Activated CD4-positive, alpha-beta T cell treated with anti-CD3 and anti-CD28 coated beads, Interleukin-2, amount 10 ng/mL, durations not matched to agents 24 days and 14 days (primary cell): ENCODE measurements at regions not wholly inside any gene's neighbourhood (a gene's known extent, or its start where the extent isn't known, plus 50 kb on each side); places are given as distances from the start of the nearest gene placed in this dataset.
"Not testable (repeated sequence)": the region's sequence is repeated elsewhere in the genome, so short reads cannot be mapped to it uniquely, and the experiment has no call there.

ENCODE experiments used
- DNase-seq: peaks from one replicate; pipeline ENCODE4 v3.0.0; 2022
- H3K27ac Mint-ChIP-seq: one replicate; pipeline ENCODE4 v1.8.0; 2022; ENCODE audit warnings: mild to moderate bottlenecking, mixed read lengths
- H3K27me3 Mint-ChIP-seq: one replicate; pipeline ENCODE4 v1.8.0; 2022; ENCODE audit warnings: mixed read lengths
- H3K36me3 Mint-ChIP-seq: one replicate; pipeline ENCODE4 v1.8.0; 2022; ENCODE audit warnings: low read depth, mild to moderate bottlenecking, mixed read lengths
- H3K4me1 Mint-ChIP-seq: one replicate; pipeline ENCODE4 v1.8.0; 2021; ENCODE audit warnings: mixed read lengths
- H3K4me3 Mint-ChIP-seq: one replicate; pipeline ENCODE4 v1.8.0; 2022; ENCODE audit warnings: mild to moderate bottlenecking, moderate library complexity, mixed read lengths
- H3K9me3 Mint-ChIP-seq: one replicate; pipeline ENCODE4 v1.8.0; 2021; ENCODE audit warnings: mixed read lengths
- intact Hi-C: fragments of 100-400 bp; cut with micrococcal nuclease; formaldehyde crosslinking; loops from one replicate; pipeline ENCODE4 v1.15.1; 2023

DNA sequence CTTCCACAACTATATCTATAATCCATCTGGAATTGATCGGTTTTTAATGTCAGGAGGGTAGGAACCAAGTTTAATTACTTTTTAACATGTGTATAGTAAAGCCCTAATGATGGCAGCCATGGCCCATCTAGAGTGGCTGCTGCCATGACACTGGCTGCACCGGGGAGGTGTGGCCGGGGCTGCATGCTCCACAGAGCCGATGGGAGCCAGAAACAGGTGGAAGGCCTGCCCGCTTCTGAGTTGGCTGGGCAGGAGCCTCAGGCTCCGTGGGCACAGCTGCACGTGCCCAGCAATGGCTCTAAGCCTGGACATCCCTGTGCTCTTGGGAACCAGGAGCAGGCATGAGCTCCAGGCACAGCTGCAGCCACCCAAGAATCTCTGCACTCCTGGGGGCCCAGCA, 73.0 kb downstream of the GBP6 start:
- Mint-ChIP-seq H3K4me3 (no peak overlapping the region), H3K27ac (no peak overlapping the region), H3K4me1 (peaks cover 3% of the 10 kb centered on the region), H3K9me3 (peaks cover 15% of the 10 kb centered on the region), H3K36me3 (peaks cover 3% of the 10 kb centered on the region), H3K27me3 (peaks cover 3% of the 10 kb centered on the region)
- DNase-seq = no peak
- intact Hi-C loops = no loop called here

DNA sequence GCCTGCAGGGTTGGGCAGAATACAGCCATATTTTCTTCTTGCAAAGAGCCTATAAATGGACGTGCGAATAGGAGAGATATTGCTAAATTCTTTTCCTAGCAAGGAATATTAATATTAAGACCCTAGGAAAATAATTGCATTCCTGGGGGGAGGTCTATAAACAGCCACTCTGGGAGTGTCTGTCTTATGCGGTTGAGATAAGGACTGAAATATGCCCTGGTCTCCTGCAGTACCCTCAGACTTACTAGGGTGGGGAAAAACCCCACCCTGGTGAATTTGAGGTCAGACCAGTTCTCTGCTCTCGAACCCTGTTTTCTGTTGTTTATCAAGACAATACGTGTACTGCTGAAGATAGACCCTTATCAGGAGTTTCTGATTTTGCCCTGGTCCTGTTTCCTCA, 74.4 kb downstream of the GBP6 start:
- intact Hi-C loops, H3K27me3 Mint-ChIP-seq, H3K36me3 Mint-ChIP-seq, H3K4me3 Mint-ChIP-seq, H3K27ac Mint-ChIP-seq, H3K4me1 Mint-ChIP-seq, DNase-seq: not testable (repeated sequence)
- peaks cover 16% of the 10 kb centered on the region for H3K9me3 Mint-ChIP-seq

DNA sequence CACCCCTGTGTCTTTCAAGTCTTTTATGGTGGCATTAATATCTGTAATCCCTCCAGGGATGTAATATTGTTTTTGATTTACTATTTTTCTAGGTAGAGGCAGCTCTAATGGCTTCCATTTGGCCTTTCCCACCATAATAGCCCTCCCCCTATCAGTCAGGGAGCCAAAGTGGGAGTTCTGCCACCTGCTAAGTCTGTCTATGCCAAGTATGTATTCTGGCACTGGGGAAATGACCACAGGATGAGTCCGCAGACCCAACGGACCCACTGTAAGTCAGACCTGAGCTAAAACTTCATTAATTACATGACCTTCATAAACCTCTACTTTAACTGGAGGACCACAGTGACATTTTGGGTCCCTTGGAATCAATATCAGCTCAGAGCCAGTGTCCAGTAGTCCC, 77.1 kb downstream of the GBP6 start:
- Mint-ChIP-seq H3K4me1 (no peaks in the 10 kb centered on the region), H3K4me3 (no peak overlapping the region), H3K27me3 (peaks cover 4% of the 10 kb centered on the region), H3K9me3 (peaks cover 16% of the 10 kb centered on the region), H3K36me3 (peaks cover 3% of the 10 kb centered on the region), H3K27ac (no peak overlapping the region)
- intact Hi-C loops = no loop called here
- no peak for DNase-seq

DNA sequence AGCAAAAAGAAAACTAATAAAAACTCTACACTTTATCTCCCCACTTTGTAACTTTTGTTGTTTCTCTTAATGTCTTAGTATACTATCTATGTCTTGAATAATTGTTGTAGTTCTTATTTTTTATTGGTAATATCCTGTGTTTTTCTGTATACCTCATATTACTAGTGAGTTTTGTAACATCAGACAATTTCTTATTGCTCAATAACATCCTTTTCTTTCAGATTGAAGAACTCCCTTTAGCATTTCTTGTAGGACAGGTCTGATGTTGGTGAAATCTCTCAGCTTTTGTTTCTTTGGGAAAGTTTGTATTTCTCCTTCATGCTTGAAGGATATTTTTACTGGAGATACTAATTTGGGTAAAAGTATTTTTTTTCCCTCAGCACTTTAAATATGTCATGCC, 79.8 kb upstream of the LRRC8B start:
- DNase-seq = no peak
- Mint-ChIP-seq H3K27me3 (peaks cover 15% of the 10 kb centered on the region), H3K4me1 (peaks cover under 1% of the 10 kb centered on the region), H3K36me3 (no peaks in the 10 kb centered on the region), H3K9me3 (peaks cover 4% of the 10 kb centered on the region), H3K4me3 (no peak overlapping the region), H3K27ac (no peak overlapping the region)
- intact Hi-C loops = no loop called here

DNA sequence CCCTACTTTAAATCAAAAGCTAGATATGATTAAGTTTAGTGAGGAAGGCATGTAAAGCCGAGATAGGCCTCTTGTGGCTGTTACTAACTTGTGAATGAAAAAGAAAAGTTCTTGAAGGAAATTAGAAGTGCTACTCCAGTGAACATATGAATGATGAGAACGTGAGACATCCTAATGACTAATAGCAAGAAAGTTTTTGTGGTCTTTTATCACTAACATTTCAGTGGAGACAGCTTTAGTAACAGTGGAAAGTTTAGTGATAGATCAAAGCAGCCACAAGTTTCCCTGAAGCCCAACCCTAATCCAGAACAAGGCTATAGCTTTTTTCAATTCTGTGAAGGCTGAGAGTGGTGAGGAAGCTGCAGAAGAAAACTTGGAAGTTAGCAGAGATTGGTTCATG, 73.6 kb upstream of the LRRC8B start:
- Mint-ChIP-seq H3K4me1 (peaks cover 23% of the 10 kb centered on the region), H3K9me3 (no peaks in the 10 kb centered on the region), H3K27ac (peak overlapping the region; percentile 84), H3K27me3 (peaks cover 29% of the 10 kb centered on the region), H3K4me3 (peak overlapping the region; percentile 59), H3K36me3 (no peaks in the 10 kb centered on the region)
- intact Hi-C loops = loop anchor here (1.0 to 5.0 kb wide), 9 partner anchors 14 to 468 kb away; partner anchors contain the start of genes GBP2 and GBP5
- DNase-seq = peak; percentile 77

DNA sequence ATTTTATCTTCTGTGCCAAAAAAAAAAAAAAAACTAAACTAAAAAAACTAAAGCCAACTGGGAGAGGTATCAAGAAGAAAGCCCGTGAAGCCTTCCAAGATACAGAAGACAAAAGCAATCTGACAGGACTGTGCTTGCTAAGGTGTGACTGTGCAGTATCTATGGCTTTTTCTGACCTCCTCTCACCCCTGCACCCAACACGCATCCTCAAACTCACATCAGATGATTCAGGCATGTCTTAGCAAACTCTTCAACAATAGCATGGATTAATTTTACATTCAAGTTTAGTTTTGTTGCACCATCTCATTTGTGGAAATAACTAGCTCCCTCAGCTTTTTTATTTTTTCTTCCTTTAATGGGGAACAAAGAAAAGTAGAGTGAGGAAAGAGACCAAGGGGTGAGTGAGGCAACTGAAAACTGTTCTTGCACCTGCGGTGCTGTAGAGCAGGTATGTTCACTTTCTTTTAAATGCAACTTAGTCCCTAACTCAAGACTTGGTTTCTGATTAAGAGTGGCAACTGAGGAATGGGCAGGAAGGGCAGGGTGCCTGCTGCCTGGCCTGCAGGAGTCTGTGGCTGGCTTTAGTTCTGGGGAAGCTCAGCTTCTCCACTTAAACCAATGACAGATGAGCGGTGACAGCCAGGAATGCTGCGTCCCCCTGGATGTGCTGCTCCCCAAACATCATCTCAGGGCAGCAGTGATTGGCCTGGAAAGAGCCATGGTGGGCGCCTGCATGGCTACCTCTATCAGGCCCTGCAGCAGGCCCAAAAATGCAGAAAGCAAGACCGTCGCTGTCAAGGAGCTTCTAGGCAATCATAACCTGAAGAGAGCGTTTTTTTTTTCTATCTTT, 71.3 kb upstream of the LRRC8B start:
- intact Hi-C loops = loop anchor here (5.0 kb wide), 1 partner anchor 181 kb away; the partner anchor contains the start of gene GBP5
- no peak for DNase-seq
- H3K4me3 Mint-ChIP-seq = no peak overlapping the region
- peaks cover 35% of the 10 kb centered on the region for H3K27me3 Mint-ChIP-seq
- H3K9me3 Mint-ChIP-seq = no peaks in the 10 kb centered on the region
- H3K4me1 Mint-ChIP-seq = peaks cover 23% of the 10 kb centered on the region
- H3K36me3 Mint-ChIP-seq = no peaks in the 10 kb centered on the region
- H3K27ac Mint-ChIP-seq = no peak overlapping the region

DNA sequence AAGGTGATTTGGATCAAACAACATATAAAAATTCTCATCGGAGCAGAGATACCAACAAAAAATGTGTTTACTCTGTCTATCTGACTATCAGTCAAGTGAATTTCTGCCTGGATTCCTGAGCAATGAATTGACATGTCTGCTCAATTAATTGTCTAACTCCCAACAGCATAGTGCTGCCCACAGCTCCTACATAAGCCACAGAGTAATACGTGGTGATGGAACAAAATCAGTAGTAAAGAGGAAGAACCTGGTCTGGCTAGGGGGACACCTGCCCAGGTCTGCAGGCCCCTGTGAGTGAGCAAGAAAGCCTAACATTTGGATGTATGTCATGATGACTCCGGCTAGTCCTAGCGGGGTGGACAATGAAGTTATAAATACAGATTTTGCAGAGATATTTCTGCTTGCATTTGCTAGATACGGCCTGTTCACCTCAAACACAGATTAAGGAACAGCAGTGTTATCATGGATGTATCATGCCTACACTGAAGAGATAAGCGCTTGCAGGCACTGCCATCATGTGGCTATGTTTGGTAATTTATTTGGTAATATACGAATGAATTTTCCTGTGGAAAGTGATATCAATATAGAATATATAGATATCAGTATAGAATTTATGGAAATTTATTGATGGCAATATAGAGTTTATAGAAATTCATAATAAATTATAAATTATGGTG, 69.6 kb upstream of the LRRC8B start:
- Mint-ChIP-seq H3K4me1 (peaks cover 23% of the 10 kb centered on the region), H3K4me3 (no peak overlapping the region), H3K9me3 (no peaks in the 10 kb centered on the region), H3K36me3 (no peaks in the 10 kb centered on the region), H3K27ac (no peak overlapping the region), H3K27me3 (peaks cover 38% of the 10 kb centered on the region)
- DNase-seq = peak; percentile 91
- intact Hi-C loops = loop anchor here (1.0 to 5.0 kb wide), 4 partner anchors 183 to 482 kb away; partner anchors contain the start of gene GBP5

DNA sequence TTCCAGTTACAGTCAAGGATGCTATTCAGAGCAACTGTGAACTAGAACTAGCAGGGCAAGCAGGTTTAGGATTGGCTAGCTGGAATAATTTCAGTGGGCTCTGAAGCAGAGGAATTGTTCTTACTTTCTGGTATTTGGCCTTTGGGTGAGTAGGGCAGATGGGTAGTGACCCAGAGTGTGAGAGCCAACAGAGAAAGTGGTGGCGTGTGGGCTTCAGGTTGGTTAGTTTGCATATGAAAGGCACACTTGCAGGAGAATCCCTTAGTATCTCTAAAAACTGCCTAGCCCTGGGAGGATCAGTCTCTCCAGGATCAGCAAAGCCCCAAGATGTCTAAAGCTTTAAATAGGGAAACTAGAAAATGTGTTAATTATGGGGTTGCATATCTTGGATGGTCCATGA, 67.6 kb upstream of the LRRC8B start:
- intact Hi-C loops = no loop called here
- no peak for DNase-seq
- Mint-ChIP-seq H3K9me3 (no peaks in the 10 kb centered on the region), H3K27ac (no peak overlapping the region), H3K27me3 (peaks cover 55% of the 10 kb centered on the region), H3K4me3 (no peak overlapping the region), H3K36me3 (no peaks in the 10 kb centered on the region), H3K4me1 (peaks cover 16% of the 10 kb centered on the region)

DNA sequence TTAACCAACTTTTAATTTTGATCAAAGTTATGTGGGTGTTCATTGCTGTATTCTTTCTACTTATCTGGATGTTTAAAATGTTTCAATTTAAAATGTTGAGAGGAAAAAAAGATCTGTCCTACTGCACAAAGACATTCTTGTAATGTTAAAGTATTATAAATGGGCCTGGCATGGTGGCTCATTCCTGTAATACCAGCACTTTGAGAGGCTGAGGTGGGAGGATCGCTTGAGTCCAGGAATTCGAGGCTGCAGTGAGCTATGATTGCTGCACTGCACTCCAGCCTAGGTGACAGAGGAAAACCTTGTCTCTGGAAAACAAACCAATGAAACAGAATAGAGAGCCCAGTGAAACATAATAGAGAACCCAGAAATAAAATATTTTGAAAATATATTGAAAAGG, 65.5 kb upstream of the LRRC8B start:
- H3K4me3 Mint-ChIP-seq = no peak overlapping the region
- peaks cover 19% of the 10 kb centered on the region for H3K4me1 Mint-ChIP-seq
- H3K9me3 Mint-ChIP-seq = no peaks in the 10 kb centered on the region
- H3K27ac Mint-ChIP-seq = no peak overlapping the region
- DNase-seq = no peak
- no peaks in the 10 kb centered on the region for H3K36me3 Mint-ChIP-seq
- H3K27me3 Mint-ChIP-seq = peaks cover 51% of the 10 kb centered on the region
- intact Hi-C loops = no loop called here

DNA sequence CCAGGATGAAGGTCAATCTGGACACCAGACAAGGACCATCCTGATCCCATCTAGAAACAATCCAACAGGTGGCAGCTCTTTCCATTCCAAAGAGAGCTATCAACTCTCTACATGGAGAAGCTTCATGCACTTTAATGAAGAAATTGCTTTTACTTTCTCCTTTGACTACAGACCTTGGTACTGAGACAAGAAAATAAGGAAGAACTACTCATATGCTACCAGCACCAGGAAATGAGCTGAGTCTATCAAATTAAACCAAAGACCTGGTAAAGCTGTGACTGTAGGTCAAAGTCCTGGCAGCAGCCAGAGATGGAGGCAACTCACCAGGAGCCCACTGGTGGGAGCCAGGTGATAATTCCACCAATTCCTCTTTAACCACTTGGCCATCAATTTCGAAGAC, 64.3 kb upstream of the LRRC8B start:
- Mint-ChIP-seq H3K27me3 (peaks cover 54% of the 10 kb centered on the region), H3K36me3 (no peaks in the 10 kb centered on the region), H3K27ac (no peak overlapping the region), H3K4me1 (peaks cover 24% of the 10 kb centered on the region), H3K9me3 (no peaks in the 10 kb centered on the region), H3K4me3 (no peak overlapping the region)
- intact Hi-C loops = no loop called here
- DNase-seq = no peak

DNA sequence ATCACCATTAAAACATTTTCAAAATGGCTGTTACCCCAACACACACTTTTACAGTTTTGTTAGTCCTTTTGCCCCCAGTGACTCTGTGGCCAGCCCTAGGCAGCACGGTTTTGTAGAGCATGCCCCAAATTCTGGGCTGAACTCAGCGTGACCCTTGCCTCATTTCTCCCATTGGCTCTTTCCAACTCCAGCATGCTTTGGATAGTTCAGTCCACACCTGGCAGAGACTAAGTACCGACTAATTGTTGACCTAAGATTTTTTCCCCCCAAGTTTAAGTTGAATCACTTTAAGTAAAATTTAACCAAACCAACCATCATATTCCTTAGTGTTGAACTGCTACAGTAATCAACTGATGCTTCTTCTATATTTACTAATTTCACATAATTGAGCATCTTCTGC, 62.4 kb upstream of the LRRC8B start:
- Mint-ChIP-seq H3K36me3 (no peaks in the 10 kb centered on the region), H3K27ac (no peak overlapping the region), H3K4me1 (peaks cover 33% of the 10 kb centered on the region), H3K4me3 (no peak overlapping the region), H3K27me3 (peaks cover 58% of the 10 kb centered on the region), H3K9me3 (no peaks in the 10 kb centered on the region)
- intact Hi-C loops = no loop called here
- no peak for DNase-seq

DNA sequence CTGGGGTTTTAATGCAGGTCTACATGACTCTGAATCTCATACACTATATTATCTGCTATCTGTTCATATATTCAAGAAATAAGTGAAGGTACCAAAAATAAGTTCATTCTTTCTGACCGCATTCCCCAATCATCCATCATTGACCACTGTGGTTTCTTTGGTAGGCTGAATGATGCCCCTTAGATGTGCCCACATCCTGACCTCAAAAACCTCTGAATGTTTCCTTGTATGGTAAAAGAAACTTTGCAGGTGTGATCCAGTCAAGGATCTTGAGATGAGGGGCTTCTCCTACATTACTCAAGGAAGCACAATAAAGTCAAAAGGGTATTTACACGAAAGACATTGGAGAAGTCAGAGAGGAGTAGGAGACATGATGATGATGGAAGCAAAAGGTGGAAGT, 60.6 kb upstream of the LRRC8B start:
- peaks cover 33% of the 10 kb centered on the region for H3K4me1 Mint-ChIP-seq
- peak overlapping the region; percentile 35 for H3K27ac Mint-ChIP-seq
- peaks cover 55% of the 10 kb centered on the region for H3K27me3 Mint-ChIP-seq
- intact Hi-C loops = no loop called here
- H3K9me3 Mint-ChIP-seq = no peaks in the 10 kb centered on the region
- H3K4me3 Mint-ChIP-seq = peak overlapping the region; percentile 18
- peak; percentile 75 for DNase-seq
- no peaks in the 10 kb centered on the region for H3K36me3 Mint-ChIP-seq

DNA sequence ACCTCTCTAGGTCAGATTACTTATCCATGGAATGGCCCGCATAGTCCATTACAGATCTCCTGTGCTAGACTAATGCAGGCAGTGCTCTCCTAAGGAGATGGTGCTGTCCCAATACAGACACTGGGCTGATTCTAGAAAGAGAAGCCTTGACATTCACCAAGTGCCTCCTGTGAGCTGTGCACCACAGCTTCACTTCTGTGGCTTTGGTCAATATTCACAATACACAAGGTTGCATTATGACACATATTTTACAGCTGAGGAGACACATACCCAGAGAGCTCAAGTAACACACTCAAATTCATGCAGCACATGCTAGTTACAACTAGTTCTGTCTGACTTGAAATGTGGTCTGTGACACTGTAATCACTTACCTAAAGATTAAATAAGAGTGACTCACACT, 59.4 kb upstream of the LRRC8B start:
- no peaks in the 10 kb centered on the region for H3K36me3 Mint-ChIP-seq
- no peaks in the 10 kb centered on the region for H3K9me3 Mint-ChIP-seq
- H3K4me3 Mint-ChIP-seq = no peak overlapping the region
- H3K4me1 Mint-ChIP-seq = peaks cover 29% of the 10 kb centered on the region
- H3K27me3 Mint-ChIP-seq = peaks cover 59% of the 10 kb centered on the region
- no peak for DNase-seq
- peak overlapping the region; percentile 5 for H3K27ac Mint-ChIP-seq
- intact Hi-C loops = loop anchor here (1.0 to 5.0 kb wide), 2 partner anchors 14 to 317 kb away; no protein-coding TSS in a partner anchor

DNA sequence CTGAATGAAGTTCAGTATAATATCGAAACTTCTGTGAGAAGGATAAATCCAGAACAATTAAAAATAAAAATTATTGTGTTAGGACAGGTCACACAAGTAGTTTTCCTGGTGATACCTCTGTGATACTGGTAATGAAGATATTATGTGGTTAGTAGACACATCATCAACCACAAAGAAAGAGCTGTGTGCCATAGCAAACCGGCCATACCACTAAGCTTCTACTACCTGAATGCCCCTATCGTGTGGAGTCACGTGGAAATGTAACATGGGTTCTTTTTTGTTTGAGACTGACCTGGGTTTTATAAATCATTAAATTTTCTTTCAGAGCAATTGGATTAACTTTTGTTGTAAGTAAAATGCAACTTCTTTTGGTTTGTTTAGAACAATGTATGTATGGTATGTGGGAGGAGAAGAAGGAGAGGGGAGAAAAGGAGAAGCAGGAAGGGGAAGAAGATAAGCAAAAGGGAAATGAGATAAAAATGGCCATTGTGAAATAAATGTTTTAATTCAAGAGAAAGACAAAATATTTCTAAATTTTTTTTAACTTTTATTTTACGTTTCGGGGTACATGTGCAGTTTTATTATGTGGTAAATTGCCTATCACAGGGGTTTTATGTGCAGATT, 58.2 kb upstream of the LRRC8B start:
- Mint-ChIP-seq H3K4me3 (no peak overlapping the region), H3K9me3 (no peaks in the 10 kb centered on the region), H3K27ac (no peak overlapping the region), H3K27me3 (peaks cover 56% of the 10 kb centered on the region), H3K4me1 (peaks cover 26% of the 10 kb centered on the region), H3K36me3 (no peaks in the 10 kb centered on the region)
- DNase-seq = no peak
- intact Hi-C loops = loop anchor here (5.0 kb wide), 1 partner anchor 316 kb away; no protein-coding TSS in a partner anchor
